Cerebellar nuclear complex (tissue), 1 donor: ENCODE measurements at regions not wholly inside any gene's neighbourhood (a gene's known extent, or its start where the extent isn't known, plus 50 kb on each side); places are given as distances from the start of the nearest gene placed in this dataset.

Experiments used
- DNase-seq, 2 experiments: peaks; one replicate each; lab custom pipeline; 2025; lab: John Stamatoyannopoulos, UW

DNA sequence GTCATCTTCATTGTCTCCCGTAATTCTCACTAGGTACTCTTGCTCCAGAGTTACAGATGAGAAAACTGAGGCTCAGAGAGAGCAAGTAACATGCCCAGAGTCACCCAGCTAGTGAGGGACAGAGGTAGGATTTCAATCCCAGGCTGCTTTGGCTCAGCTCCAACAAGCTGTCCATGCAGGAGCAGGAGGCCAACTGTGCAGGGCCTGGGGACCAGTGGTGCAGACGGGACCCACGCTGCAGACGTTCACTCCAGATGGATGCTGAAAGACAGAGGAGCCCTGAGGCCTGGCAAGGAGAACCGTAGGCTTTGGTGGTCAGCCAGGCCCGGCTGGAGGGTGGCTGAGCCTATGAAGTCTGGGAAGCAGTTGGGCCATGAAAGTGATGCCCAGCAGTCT, 102.6 kb downstream of the MCFD2 start:
- DNase-seq = no peak
